ENCODE measurements at regions not wholly inside any gene's neighbourhood (a gene's known extent, or its start where the extent isn't known, plus 50 kb on each side); places are given as distances from the start of the nearest gene placed in this dataset.

GRCh38 chr12:76259660-76260389 lies 88.4 kb downstream of the BBS10 start:
- peak overlapping the region; percentile 35; the same call in 1 of the 2 replicates for H4K5ac ChIP-seq (ENCODE audit: low read depth, low read length)
- no peaks in the 10 kb centered on the region for H3K27me3 ChIP-seq (ENCODE audit: control insufficient read depth, insufficient read depth, low read length)
- H3K9ac ChIP-seq (ENCODE audit: low read depth, low read length) = peak overlapping the region; percentile 39; the same call in 1 of the 2 replicates
- peak overlapping the region; percentile 73; the same call in 1 of the 2 replicates for H3K14ac ChIP-seq (replicated peaks; ENCODE audit: low read depth, low read length)
- H3K27ac ChIP-seq (ENCODE audit: insufficient read depth, low read length) = peak overlapping the region; percentile 44; the same call in 1 of the 2 replicates
- peak overlapping the region; percentile 71; the same call in 1 of the 2 replicates for H2BK20ac ChIP-seq (ENCODE audit: low read depth, low read length)
- no peak overlapping the region for H2AFZ ChIP-seq (replicated peaks; ENCODE audit: low read length, poor library complexity)
- H3K4me1 ChIP-seq (ENCODE audit: control insufficient read depth, insufficient read depth, low read length) = peaks cover 12% of the 10 kb centered on the region
- no peaks in the 10 kb centered on the region for H4K20me1 ChIP-seq (ENCODE audit: insufficient read depth, low read length)
- H4K8ac ChIP-seq (ENCODE audit: low read depth in 2 of 2, low read length in 2 of 2) = peak overlapping the region; percentile 59 to 71
- H4K91ac ChIP-seq (ENCODE audit: insufficient read depth, low read depth, low read length) = peak overlapping the region; percentile 63
- ChIA-PET POLR2A (ENCODE audit: unreplicated experiment) (interaction anchor here (0.5 to 1.5 kb wide), 6 partner anchors 18 to 229 kb away, joined by 3 to 7 read pairs (median 4); no protein-coding TSS in a partner anchor), CTCF (interaction anchor here (0.6 to 1.8 kb wide), 5 partner anchors 34 to 309 kb away, joined by 3 to 7 read pairs (median 3); no protein-coding TSS in a partner anchor)
- WGBS, 2 experiments (ENCODE audit: extremely low coverage in 2 of 2, insufficient read length in 1 of 2) = no CpG with 5 or more reads among the region's 4 CpGs
- TF ChIP-seq POLR2A (IDR thresholded peaks at IDR 0.05; ENCODE audit: low read depth, low read length) (no peak), BHLHE40 (IDR thresholded peaks at IDR 0.05; ENCODE audit: low read depth, low read length) (no peak), RAD21 (IDR thresholded peaks at IDR 0.05; ENCODE audit: low read length) (peak; percentile 25)
- peak overlapping the region; percentile 81; the same call in 2 of the 3 replicates for H2BK15ac ChIP-seq (ENCODE audit: low read depth, low read length)
- peak overlapping the region; percentile 88 for H2BK5ac ChIP-seq (ENCODE audit: low read depth, low read length, poor library complexity, severe bottlenecking)
- peak overlapping the region; percentile 68 for H3K4me2 ChIP-seq (ENCODE audit: low read depth, low read length)
- DNase-seq (peak; percentile 94), ATAC-seq (ENCODE audit: low read depth) (peak; percentile 73)
- H3K56ac ChIP-seq (ENCODE audit: extremely low read depth, insufficient read depth, low read length) = peak overlapping the region; percentile 53
- H3K18ac ChIP-seq (ENCODE audit: low read depth, low read length) = peak overlapping the region; percentile 75; the same call in 1 of the 2 replicates
- intact Hi-C loops (cut with micrococcal nuclease) = no loop called here
- H3K4me3 ChIP-seq (ENCODE audit: insufficient read depth, low read depth, low read length) = no peak overlapping the region
- in situ Hi-C loops (cut with MboI; ENCODE audit: low sequenced_read_pairs) = no loop called here
- dilution Hi-C loops (cut with HindIII; ENCODE audit: low sequenced_read_pairs, unreplicated experiment) = no loop called here
- H3K23ac ChIP-seq (ENCODE audit: low read depth, low read length) = peak overlapping the region; percentile 55; the same call in 1 of the 2 replicates
- peaks cover 13 to 20% of the 10 kb centered on the region in 2 experiments; a peak in 2 of 4 replicates for H3K79me1 ChIP-seq (ENCODE audit: low read depth in 1 of 2, low read length in 2 of 2)
- TSS peak; percentile 68 for BruUV-seq (replicated peaks)
- peak overlapping the region; percentile 33 for H2AK5ac ChIP-seq (ENCODE audit: low read depth, low read length)
- peak overlapping the region; percentile 79 for H2BK120ac ChIP-seq (ENCODE audit: low read depth, low read length)
- H3K9me1 ChIP-seq (ENCODE audit: insufficient read depth, low read length) = peaks cover 9% of the 10 kb centered on the region; the same call in 1 of the 2 replicates
- H3K36me3 ChIP-seq (ENCODE audit: control insufficient read depth, insufficient read depth, low read length) = no peaks in the 10 kb centered on the region
- 0 out of 2 replicates have a peak, but pooled peaks cover 1% of the 10 kb centered on the region for H3K9me3 ChIP-seq (ENCODE audit: control insufficient read depth, insufficient read depth, low read length)
- peak overlapping the region; percentile 80 for H3K4ac ChIP-seq (ENCODE audit: low read depth, low read length)
- no peak overlapping the region for H2AK9ac ChIP-seq (replicated peaks; ENCODE audit: low read depth, low read length, poor library complexity)
